ENCODE measurements at regions not wholly inside any gene's neighbourhood (a gene's known extent, or its start where the extent isn't known, plus 50 kb on each side); places are given as distances from the start of the nearest gene placed in this dataset.

DNA sequence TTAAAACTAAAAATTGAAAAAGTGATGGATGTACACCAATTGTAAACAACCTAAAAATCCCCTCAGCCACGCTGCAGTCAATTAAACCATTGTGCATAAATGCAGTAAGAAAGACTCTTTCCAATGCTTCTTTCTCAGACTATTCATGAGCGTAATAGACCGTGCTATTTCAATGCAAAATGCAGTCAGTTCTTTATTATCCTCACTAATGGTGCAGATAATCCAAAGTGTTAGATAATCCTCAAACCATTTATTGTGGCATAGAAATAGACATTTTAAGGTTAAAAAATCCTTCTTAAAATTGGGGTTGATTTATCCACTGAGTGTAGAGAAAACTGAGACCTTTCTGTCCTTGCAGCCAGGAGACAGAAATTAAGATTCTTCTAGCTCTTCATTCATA, 1862.8 kb downstream of the EFNA5 start:
- no peak overlapping the region for H3K9ac ChIP-seq (ENCODE audit: low read length)
- ChIA-PET CTCF (no interaction called here), POLR2A (no interaction called here), RAD21 (ENCODE audit: low non-redundant PET in 1 of 2, low total read pairs in 2 of 2, uncharacterized antibody in 2 of 2, unreplicated experiment in 2 of 2) (no interaction called here)
- no peaks in the 10 kb centered on the region for H3K9me3 ChIP-seq (ENCODE audit: control insufficient read depth in 1 of 2, insufficient read depth in 1 of 2, low read depth in 1 of 2, low read length in 2 of 2)
- no peak overlapping the region for H3K4me2 ChIP-seq (ENCODE audit: low read length)
- no peak overlapping the region for H2AFZ ChIP-seq (ENCODE audit: low read depth, low read length, poor library complexity, severe bottlenecking)
- H3K79me2 ChIP-seq (ENCODE audit: insufficient read depth, low read length): no peaks in the 10 kb centered on the region
- no TSS peak for BruUV-seq (replicated peaks)
- H3K36me3 ChIP-seq (ENCODE audit: control insufficient read depth in 1 of 2, insufficient read depth in 2 of 2, low read length in 2 of 2): no peaks in the 10 kb centered on the region
- intact Hi-C loops (cut with micrococcal nuclease): no loop called here
- H3K4me3 ChIP-seq (replicated peaks in 1 of 2; ENCODE audit: low read depth in 1 of 2, low read length in 2 of 2): no peak overlapping the region
- H4K20me1 ChIP-seq (ENCODE audit: insufficient read depth): no peaks in the 10 kb centered on the region
- DNase-seq (ENCODE audit: low read depth, low spot score) (no peak), ATAC-seq (no peak)
- TF ChIP-seq POLR2AphosphoS5 (IDR thresholded peaks at IDR 0.05; ENCODE audit: low read depth, low read length): no peak
- TF ChIP-seq SRF (IDR thresholded peaks at IDR 0.05; ENCODE audit: low read depth): no peak
- no peak for TF ChIP-seq CBX3 (IDR thresholded peaks at IDR 0.05; ENCODE audit: low read depth)
- TF ChIP-seq, protein P1, sequence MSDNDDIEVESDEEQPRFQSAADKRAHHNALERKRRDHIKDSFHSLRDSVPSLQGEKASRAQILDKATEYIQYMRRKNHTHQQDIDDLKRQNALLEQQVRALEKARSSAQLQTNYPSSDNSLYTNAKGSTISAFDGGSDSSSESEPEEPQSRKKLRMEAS (IDR thresholded peaks at IDR 0.05): no peak
- no peak for TF ChIP-seq RAD21 (IDR thresholded peaks at IDR 0.05; ENCODE audit: low read depth)
- no peak for TF ChIP-seq EZH2phosphoT487 (IDR thresholded peaks at IDR 0.05; ENCODE audit: borderline replicate concordance)
- no peak for TF ChIP-seq EZH2 (IDR thresholded peaks at IDR 0.05)
- TF ChIP-seq ZFX (IDR thresholded peaks at IDR 0.05): no peak
- no peak for TF ChIP-seq ZBTB33 (IDR thresholded peaks at IDR 0.05; ENCODE audit: extremely low read depth, insufficient replicate concordance, low read length)
- no peak for TF ChIP-seq ZNF274 (IDR thresholded peaks at IDR 0.05; ENCODE audit: low read depth, low read length)
- TF ChIP-seq YY1 (IDR thresholded peaks at IDR 0.05; ENCODE audit: extremely low read depth, insufficient replicate concordance, low read depth, low read length): no peak
- H3K27ac ChIP-seq (ENCODE audit: low read depth, low read length): no peak overlapping the region
- H3K4me1 ChIP-seq (ENCODE audit: control insufficient read depth in 1 of 2, insufficient read depth in 2 of 2, low read length in 2 of 2): no peaks in the 10 kb centered on the region
- no peaks in the 10 kb centered on the region for H3K9me2 ChIP-seq (ENCODE audit: insufficient read depth)
- no peaks in the 10 kb centered on the region for H3K27me3 ChIP-seq (ENCODE audit: insufficient read depth, low read length)

All from HCT116 (cell line).